GM12892 (cell line): ENCODE measurements at regions not wholly inside any gene's neighbourhood (a gene's known extent, or its start where the extent isn't known, plus 50 kb on each side); places are given as distances from the start of the nearest gene placed in this dataset.

ENCODE experiments used
- POLR2A ChIP-seq: IDR thresholded peaks from 2 replicates; pipeline ENCODE4 v1.6.1; 2011; ENCODE audit warnings: low read depth, low read length, control low read depth
- POLR2AphosphoS5 ChIP-seq: IDR thresholded peaks from 2 replicates; pipeline ENCODE4 v1.6.1; 2011; ENCODE audit warnings: low read depth, low read length, control low read depth

DNA sequence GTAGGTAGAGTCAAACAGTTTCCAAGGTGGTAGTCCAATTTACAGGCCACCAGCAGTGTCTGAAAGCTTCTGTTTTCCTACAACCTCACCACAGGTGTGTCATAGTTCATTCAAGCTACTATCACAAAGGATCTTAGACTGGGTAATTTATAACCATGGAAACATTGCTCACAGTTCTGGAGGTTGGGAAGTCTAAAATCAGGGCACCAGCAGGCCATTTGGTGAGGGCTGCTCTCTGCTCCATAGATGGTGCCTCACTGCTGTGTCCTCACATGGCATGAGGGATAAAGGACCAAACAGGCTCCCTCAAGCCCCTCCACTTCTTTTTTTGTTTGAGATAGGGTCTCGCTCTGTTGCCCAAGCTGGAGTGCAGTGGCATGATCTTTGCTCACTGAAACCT, 60.6 kb downstream of the ING1 start:
- TF ChIP-seq POLR2AphosphoS5 (no peak), POLR2A (no peak)
